ENCODE measurements at regions not wholly inside any gene's neighbourhood (a gene's known extent, or its start where the extent isn't known, plus 50 kb on each side); places are given as distances from the start of the nearest gene placed in this dataset.
A peak's percentile ranks its signal among the peaks of the same experiment; 100 is the strongest.

DNA sequence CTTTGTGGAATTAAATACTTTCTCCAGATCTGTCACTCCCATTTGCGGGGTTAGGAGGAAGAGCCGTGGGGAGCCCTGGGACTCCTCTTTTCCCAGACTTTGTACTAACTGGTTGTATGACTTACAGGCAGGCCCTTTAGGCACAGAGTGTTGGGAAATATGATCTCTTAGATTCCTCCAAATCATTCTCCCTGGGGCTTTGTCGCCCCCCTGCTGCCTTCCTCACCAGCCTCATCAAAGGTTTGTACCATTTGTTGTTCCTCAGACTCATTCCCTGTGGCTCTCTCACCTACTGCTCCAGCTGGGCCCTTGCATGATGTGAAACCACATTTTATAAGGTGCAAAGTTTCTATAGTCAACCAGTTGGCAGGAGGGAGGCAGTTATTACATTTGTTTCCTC is 56.4 kb downstream of the CRYGS start:
- peak; percentile 28 for DNase-seq
- no peaks in the 10 kb centered on the region for H3K27me3 ChIP-seq (ENCODE audit: control insufficient read depth, insufficient read depth, low read length)
- H3K4me3 ChIP-seq (ENCODE audit: insufficient read depth, low read depth, low read length): no peak overlapping the region
- no peaks in the 10 kb centered on the region for H3K36me3 ChIP-seq (replicated peaks; ENCODE audit: control insufficient read depth, insufficient read depth, low read length)

DNA sequence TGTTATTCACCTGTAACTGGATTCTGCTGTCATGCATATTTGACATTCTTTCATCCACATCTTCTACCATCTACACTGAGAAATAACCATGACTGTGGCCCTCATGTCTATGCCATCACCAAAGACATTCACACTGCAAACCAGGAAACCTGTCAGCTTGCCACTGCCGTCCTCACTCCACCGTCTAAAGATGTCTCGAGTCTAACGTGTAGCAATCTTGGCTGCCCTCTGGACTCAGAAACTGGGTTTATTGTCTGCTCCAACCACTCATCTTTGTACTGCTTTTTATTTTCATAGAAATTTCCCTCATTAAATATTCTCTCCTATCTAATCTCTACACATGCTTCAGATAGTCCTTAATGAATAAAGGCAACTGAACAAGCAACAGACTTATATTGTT is 57.1 kb downstream of the CRYGS start:
- Histone ChIP-seq H3K4me3 (ENCODE audit: insufficient read depth, low read depth, low read length) (no peak overlapping the region), H3K27me3 (ENCODE audit: control insufficient read depth, insufficient read depth, low read length) (no peaks in the 10 kb centered on the region), H3K36me3 (replicated peaks; ENCODE audit: control insufficient read depth, insufficient read depth, low read length) (no peaks in the 10 kb centered on the region)
- no peak for DNase-seq

DNA sequence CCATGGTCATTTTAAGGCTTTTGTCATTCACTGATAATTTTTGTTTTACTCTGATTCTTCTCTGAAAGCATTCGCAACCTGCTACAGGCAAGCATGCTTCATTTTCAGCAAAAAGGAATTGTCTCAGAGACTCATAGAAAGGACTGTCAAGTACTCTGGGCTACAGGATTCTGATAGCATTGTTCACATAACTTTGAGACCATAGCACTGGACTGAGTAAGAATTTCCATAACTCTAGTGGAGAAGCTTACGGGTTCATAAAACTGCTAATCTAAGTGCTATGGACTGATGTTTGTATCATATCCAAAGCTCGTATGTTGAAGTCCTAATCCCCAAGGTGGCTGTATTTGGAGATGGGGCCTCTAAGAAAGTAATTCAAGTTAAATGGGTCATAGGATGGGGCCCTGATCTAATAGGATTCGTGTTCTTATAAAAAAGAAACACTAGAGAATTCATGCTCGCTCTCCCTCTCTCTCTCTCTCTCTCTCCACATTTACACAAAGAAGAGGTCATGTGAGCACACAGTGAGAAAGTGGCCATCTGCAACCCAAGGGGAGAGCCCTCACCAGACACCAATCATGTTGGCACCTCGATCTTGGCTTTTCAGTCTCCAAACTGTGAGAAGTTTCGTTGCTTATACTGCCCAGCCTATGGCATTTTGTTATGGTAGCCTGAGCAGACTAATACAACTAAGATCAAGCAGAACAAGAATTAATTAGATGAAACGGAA is 60.4 kb downstream of the CRYGS start:
- no peaks in the 10 kb centered on the region for H3K36me3 ChIP-seq (replicated peaks; ENCODE audit: control insufficient read depth, insufficient read depth, low read length)

DNA sequence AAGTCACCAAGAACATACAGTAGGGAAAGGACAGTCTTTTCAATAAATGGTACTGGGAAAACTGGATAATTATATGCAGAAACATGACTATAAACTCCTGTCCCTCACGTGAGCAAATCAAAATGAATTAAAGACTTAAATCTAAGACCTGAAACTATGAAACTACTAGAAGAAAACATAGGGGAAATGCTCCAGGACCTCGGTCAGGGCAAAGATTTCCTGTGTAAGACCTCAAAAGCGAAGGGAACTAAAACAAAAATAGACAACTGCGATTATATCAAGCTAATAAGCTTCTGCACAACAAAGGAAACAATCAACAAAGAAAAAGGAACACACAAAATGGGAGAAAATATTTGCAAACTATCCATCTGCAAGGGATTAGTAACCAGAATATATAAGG is 62.7 kb downstream of the CRYGS start:
- Histone ChIP-seq H3K36me3 (replicated peaks; ENCODE audit: control insufficient read depth, insufficient read depth, low read length) (no peaks in the 10 kb centered on the region), H3K4me3 (ENCODE audit: insufficient read depth, low read depth, low read length) (no peak overlapping the region), H3K27me3 (ENCODE audit: control insufficient read depth, insufficient read depth, low read length) (no peaks in the 10 kb centered on the region)
- DNase-seq: no peak

More for the DNA sequence above, 60.4 kb downstream of the CRYGS start:
- no peak overlapping the region for H3K4me3 ChIP-seq (ENCODE audit: insufficient read depth, low read depth, low read length)
- no peak for DNase-seq
- no peaks in the 10 kb centered on the region for H3K27me3 ChIP-seq (ENCODE audit: control insufficient read depth, insufficient read depth, low read length)

DNA sequence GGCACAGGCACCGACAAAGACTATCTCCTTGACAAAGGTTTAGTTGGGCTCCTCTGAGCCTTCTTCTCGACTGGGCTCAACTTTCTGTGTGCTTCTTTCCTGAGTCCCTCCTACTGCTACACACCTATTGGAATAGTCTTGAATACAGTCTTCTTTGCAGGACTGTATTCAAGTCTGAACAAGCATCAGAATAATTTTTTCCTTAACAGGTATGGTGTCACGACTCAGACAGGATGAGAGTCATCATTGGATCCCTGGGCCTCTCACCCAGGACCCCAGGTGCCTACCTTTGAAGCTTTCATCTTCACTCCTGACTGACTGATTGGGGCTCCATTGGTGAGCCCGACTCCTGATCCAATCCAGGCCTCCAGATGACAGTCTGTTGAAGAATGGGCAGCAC is 66.3 kb downstream of the CRYGS start:
- DNase-seq: no peak
- Histone ChIP-seq H3K27me3 (ENCODE audit: control insufficient read depth, insufficient read depth, low read length) (no peaks in the 10 kb centered on the region), H3K4me3 (ENCODE audit: insufficient read depth, low read depth, low read length) (no peak overlapping the region)

DNA sequence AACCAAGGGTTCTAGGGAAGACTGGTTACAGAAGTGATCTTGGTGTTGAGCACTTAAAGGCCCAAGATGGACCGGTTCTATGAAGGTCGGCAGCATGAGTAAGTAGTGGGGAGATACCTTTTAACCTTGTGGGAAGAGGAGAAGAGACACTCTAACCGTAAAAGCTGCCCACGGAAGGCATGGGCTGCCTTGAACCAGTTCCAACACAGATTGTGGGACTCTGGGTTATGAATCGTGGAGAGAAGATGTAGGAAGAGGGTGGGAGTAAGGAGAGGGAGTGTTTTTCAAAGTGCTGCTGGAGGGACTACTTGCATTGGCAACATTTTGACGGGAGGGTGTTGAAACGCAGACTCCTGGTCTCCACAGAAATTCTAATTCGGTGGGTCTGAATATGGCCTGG is 67.1 kb downstream of the CRYGS start:
- no peak for DNase-seq
- Histone ChIP-seq H3K36me3 (replicated peaks; ENCODE audit: control insufficient read depth, insufficient read depth, low read length) (no peaks in the 10 kb centered on the region), H3K27me3 (ENCODE audit: control insufficient read depth, insufficient read depth, low read length) (no peaks in the 10 kb centered on the region), H3K4me3 (ENCODE audit: insufficient read depth, low read depth, low read length) (no peak overlapping the region)

More for the DNA sequence above, 66.3 kb downstream of the CRYGS start:
- H3K36me3 ChIP-seq (replicated peaks; ENCODE audit: control insufficient read depth, insufficient read depth, low read length): no peaks in the 10 kb centered on the region

DNA sequence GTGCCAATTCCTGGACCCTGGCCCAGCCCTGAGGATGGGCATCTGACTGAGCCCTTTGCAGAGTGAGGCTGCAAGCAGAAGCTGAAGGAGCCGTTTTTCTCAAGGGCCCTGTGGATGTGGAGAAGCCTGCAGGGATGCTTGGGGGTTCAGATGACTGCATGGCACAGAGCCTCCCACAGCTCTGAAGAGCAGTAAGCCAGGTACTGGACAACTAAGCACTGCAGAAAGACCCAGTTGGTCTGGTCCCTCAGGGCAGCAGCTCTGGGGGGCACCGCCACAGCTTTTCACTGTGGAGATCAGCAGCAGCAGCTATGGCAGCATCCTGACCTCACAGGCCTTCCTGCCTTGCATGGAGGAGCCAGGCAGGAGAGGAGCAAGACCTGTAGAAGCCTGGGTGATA is 67.6 kb downstream of the CRYGS start:
- H3K4me3 ChIP-seq (ENCODE audit: insufficient read depth, low read depth, low read length): no peak overlapping the region
- no peaks in the 10 kb centered on the region for H3K27me3 ChIP-seq (ENCODE audit: control insufficient read depth, insufficient read depth, low read length)
- H3K36me3 ChIP-seq (replicated peaks; ENCODE audit: control insufficient read depth, insufficient read depth, low read length): no peaks in the 10 kb centered on the region
- no peak for DNase-seq

DNA sequence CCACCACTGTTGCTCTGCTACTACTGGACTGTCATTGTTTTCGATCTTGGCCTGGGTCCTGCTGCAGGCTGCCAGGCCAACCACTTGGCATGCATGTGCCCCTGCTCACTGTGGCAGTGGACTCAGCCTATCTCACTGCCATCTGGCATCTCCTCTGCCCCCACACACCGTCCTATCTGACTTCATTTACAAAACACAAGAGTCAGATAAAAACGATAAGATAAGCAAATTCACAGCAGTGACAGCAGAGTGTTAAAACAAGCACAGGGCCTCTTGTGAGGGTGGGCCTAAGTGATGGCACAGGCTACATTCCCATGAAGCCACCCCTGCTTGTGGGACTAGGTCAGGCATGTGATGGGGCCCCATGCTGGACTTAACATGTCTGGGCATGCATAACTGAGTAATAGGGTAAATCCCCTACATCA is 68.1 kb downstream of the CRYGS start:
- Histone ChIP-seq H3K4me3 (ENCODE audit: insufficient read depth, low read depth, low read length) (no peak overlapping the region), H3K27me3 (ENCODE audit: control insufficient read depth, insufficient read depth, low read length) (no peaks in the 10 kb centered on the region), H3K36me3 (replicated peaks; ENCODE audit: control insufficient read depth, insufficient read depth, low read length) (no peaks in the 10 kb centered on the region)
- DNase-seq: no peak

DNA sequence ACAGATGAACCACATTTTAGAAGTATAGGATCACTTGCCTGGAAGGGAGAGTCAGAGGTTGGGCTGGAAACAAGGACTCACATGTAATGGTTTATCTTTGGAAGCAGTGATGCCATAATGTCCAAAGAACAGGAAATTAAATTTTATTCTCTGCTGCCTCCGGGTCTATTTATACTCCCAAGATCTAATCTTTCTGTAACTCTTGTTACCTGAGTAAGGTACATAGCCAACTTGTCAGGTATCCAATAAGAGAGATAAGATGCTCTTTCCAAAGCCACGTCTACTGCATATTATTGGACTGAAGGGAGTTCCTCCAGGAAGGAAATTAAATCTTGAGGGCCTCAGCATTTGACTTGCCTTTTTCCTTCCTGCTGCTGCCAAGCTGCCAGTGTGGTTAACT is 71.0 kb downstream of the CRYGS start:
- no peak for DNase-seq
- H3K4me3 ChIP-seq (ENCODE audit: insufficient read depth, low read depth, low read length): no peak overlapping the region
- no peaks in the 10 kb centered on the region for H3K27me3 ChIP-seq (ENCODE audit: control insufficient read depth, insufficient read depth, low read length)

DNA sequence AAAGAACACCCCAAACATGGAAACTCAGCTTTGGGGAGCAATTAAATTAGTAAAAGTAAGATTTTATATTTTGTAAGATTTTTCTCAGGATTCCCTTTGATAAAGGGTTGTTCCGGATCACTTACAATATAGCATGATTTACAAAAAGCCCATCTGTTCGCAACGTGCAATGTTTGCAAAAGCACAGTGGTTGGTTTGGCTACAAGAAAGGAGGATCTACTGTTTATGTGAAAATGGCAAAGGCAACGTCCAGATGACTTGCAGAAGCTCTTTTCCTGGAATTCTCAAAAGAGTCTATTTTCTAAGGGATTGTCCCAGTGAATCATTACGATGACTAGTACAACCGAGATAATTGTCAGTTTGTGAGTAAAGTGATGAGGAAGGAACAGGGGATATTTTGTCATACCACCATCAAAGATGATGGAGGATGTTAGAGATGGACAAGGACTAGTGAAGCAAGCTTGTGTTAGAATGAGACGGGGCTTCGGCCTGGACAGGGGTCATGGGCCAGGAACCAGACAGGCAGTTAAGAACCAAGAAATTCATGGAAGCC is 71.6 kb downstream of the CRYGS start:
- Histone ChIP-seq H3K4me3 (ENCODE audit: insufficient read depth, low read depth, low read length) (no peak overlapping the region), H3K36me3 (replicated peaks; ENCODE audit: control insufficient read depth, insufficient read depth, low read length) (no peaks in the 10 kb centered on the region)

More for the DNA sequence above, 71.0 kb downstream of the CRYGS start:
- H3K36me3 ChIP-seq (replicated peaks; ENCODE audit: control insufficient read depth, insufficient read depth, low read length): no peaks in the 10 kb centered on the region

DNA sequence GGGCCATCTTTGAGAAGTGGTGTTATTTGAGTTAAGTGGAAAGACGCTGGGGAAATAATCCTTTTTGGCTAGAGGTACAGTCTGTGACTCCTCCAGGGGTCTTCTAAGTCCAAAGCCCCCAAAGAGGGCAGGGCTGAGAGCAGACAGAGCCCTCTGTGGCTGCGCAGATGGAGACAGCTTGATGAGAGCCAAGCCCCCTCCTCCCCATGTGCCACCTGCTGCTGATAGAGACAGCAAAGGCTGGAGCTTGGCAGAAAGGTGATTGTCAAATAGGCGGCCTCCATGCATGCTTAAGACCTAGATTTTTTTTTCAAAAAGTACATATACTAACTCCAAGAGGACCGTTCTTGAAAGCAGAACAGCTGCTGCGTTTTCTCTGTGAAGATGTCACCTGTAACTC is 72.4 kb downstream of the CRYGS start:
- H3K27me3 ChIP-seq (ENCODE audit: control insufficient read depth, insufficient read depth, low read length): no peaks in the 10 kb centered on the region
- H3K4me3 ChIP-seq (ENCODE audit: insufficient read depth, low read depth, low read length): no peak overlapping the region
- no peaks in the 10 kb centered on the region for H3K36me3 ChIP-seq (replicated peaks; ENCODE audit: control insufficient read depth, insufficient read depth, low read length)
- no peak for DNase-seq

More for the DNA sequence above, 71.6 kb downstream of the CRYGS start:
- DNase-seq: no peak
- H3K27me3 ChIP-seq (ENCODE audit: control insufficient read depth, insufficient read depth, low read length): no peaks in the 10 kb centered on the region

DNA sequence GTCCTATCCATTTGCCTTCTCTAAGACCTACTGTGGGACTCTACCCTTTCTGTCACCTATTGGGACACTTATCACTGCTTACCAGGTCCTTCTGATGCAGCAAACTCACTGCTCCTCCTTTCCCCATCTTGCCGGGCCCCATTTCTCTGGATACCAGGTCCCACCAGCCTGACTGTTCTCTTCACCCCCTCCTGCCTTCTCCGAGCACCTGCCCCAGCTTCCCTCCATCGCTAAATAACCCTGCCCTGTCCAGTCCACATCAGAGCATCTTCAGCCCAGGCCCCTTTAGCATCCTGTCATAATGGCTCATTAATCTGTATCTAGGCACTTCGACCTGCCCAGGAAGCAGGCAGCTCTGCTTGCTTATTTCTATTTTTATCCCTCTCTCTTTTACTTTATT is 74.7 kb downstream of the CRYGS start:
- DNase-seq: no peak
- H3K36me3 ChIP-seq (replicated peaks; ENCODE audit: control insufficient read depth, insufficient read depth, low read length): no peaks in the 10 kb centered on the region
- H3K27me3 ChIP-seq (ENCODE audit: control insufficient read depth, insufficient read depth, low read length): no peaks in the 10 kb centered on the region
- no peak overlapping the region for H3K4me3 ChIP-seq (ENCODE audit: insufficient read depth, low read depth, low read length)

DNA sequence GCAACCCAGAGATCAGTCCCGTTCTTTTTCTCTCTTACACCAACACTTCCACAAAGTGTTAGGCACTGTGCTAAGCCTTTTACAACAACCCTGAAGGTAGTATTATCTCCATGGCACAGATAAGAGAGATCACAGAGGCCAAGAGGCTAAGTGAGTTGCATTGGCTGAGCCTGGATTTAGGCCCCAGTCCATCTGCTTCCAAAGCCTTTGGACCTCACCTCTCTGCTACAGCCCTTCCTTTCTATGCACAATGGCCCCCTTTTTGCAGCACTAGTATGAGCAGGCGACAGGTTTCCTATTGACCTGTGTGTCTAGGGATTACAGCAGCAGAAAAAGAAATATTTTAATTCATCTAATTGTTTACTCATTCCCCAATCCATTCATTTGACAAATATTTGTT is 76.2 kb downstream of the CRYGS start:
- Histone ChIP-seq H3K27me3 (ENCODE audit: control insufficient read depth, insufficient read depth, low read length) (no peaks in the 10 kb centered on the region), H3K4me3 (ENCODE audit: insufficient read depth, low read depth, low read length) (no peak overlapping the region), H3K36me3 (replicated peaks; ENCODE audit: control insufficient read depth, insufficient read depth, low read length) (no peaks in the 10 kb centered on the region)
- no peak for DNase-seq

DNA sequence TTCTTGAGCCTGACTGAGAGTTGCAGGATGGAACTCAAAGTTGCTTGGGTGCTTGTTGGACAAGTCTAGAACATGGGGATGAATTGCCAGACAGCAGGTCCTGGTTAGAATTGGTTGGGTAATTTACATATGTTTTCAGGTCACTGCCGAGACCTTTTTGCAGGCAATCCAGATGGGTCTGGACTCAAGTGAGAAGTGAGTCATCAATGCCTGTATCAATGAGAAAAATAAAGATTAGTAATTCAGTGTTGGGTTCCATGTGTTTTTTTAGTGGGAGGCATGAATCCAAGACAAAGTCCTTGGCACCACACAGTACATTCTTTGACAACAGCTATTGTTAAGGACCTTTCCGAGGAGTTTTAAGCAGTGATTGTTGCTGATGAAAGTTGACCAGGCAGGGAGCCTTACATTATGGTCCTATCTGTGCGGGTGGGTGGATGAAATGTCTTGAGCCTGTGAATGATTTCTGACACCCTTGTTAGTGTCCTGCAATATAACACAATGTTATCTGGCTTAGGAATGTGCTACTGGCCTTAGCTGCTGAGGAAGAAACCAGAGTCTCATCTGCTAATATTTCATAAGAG is 77.7 kb downstream of the CRYGS start:
- Histone ChIP-seq H3K4me3 (ENCODE audit: insufficient read depth, low read depth, low read length) (no peak overlapping the region), H3K36me3 (replicated peaks; ENCODE audit: control insufficient read depth, insufficient read depth, low read length) (no peaks in the 10 kb centered on the region), H3K27me3 (ENCODE audit: control insufficient read depth, insufficient read depth, low read length) (no peaks in the 10 kb centered on the region)
- DNase-seq: no peak

DNA sequence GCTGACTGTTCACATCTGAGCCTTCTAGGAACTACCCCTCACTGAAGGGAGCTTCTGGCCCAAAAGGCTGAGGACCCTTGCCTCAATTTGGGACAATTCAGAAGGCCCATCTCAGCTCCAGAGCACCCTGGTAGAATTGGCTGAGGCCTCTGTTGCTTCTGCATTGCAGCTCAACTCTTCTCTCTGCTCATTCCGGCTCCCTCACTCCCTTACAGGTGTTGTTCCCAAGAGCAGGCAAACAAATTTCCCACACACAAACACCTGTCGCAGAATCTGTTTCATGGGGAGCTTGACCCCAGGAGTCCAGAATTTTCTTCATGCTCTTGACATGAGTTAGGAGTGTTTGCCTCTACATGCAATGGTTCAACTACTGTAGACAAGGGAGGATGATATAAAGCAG is 78.7 kb downstream of the CRYGS start:
- no peak for DNase-seq
- no peaks in the 10 kb centered on the region for H3K27me3 ChIP-seq (ENCODE audit: control insufficient read depth, insufficient read depth, low read length)
- no peak overlapping the region for H3K4me3 ChIP-seq (ENCODE audit: insufficient read depth, low read depth, low read length)
- H3K36me3 ChIP-seq (replicated peaks; ENCODE audit: control insufficient read depth, insufficient read depth, low read length): no peaks in the 10 kb centered on the region

Measured in H7 (cell line).